Natural killer cell (primary cell): ENCODE measurements at regions not wholly inside any gene's neighbourhood (a gene's known extent, or its start where the extent isn't known, plus 50 kb on each side); places are given as distances from the start of the nearest gene placed in this dataset.

Experiments
- ATAC-seq, 3 donors: fragments of 150-1000 bp in 2 of 3; fragments of 200-7000 bp in 1 of 3; cut with Tn5 transposase; 1 replicate in 1 of 3; 2 replicates in 2 of 3; pipeline ENCODE4 v1.10.0; 2021; ENCODE audit warnings: mild to moderate bottlenecking in 2 of 3, moderate library complexity in 2 of 3
- DNase-seq, 2 donors: peaks; one replicate each; pipeline versions ENCODE4 v3.0.0 to v3.0.0-alpha.2; 2013 to 2021; ENCODE audit warnings: mixed read lengths in 1 of 2
- H3K27ac ChIP-seq: one replicate; pipeline ENCODE4 v1.5.1; 2013; ENCODE audit warnings: mild to moderate bottlenecking, low read length
- H3K27me3 ChIP-seq: one replicate; pipeline ENCODE4 v1.6.1; 2013; ENCODE audit warnings: low read length; ENCODE audit not compliant: control insufficient read depth, insufficient read depth
- H3K36me3 ChIP-seq: one replicate; pipeline ENCODE4 v1.6.1; 2013; ENCODE audit warnings: low read length; ENCODE audit not compliant: control insufficient read depth, insufficient read depth
- H3K4me1 ChIP-seq: one replicate; pipeline ENCODE4 v1.6.1; 2013; ENCODE audit warnings: low read length; ENCODE audit not compliant: control insufficient read depth, insufficient read depth
- H3K4me3 ChIP-seq: one replicate; pipeline ENCODE4 v1.5.1; 2013; ENCODE audit warnings: low read length
- H3K9me3 ChIP-seq: one replicate; pipeline ENCODE4 v1.6.1; 2013; ENCODE audit warnings: low read length; ENCODE audit not compliant: control insufficient read depth, insufficient read depth
- H3K27ac Mint-ChIP-seq, 2 donors: one replicate each; pipeline ENCODE4 v1.8.0; 2022; ENCODE audit warnings: mild to moderate bottlenecking in 2 of 2, mixed read lengths in 2 of 2, moderate library complexity in 1 of 2
- H3K27me3 Mint-ChIP-seq, 2 donors: one replicate each; pipeline ENCODE4 v1.8.0; 2022; ENCODE audit warnings: low read depth in 2 of 2, mixed read lengths in 2 of 2
- H3K36me3 Mint-ChIP-seq: one replicate; pipeline ENCODE4 v1.8.0; 2022; ENCODE audit warnings: mixed read lengths
- H3K4me1 Mint-ChIP-seq, 2 donors: one replicate each; pipeline ENCODE4 v1.8.0; 2022; ENCODE audit warnings: mixed read lengths in 2 of 2
- H3K4me3 Mint-ChIP-seq: one replicate; pipeline ENCODE4 v1.8.0; 2022; ENCODE audit warnings: mild to moderate bottlenecking, moderate library complexity, mixed read lengths
- H3K9me3 Mint-ChIP-seq, 2 donors: one replicate each; pipeline ENCODE4 v1.8.0; 2022; ENCODE audit warnings: mixed read lengths in 2 of 2
- CTCF ChIP-seq: fragments of 200-600 bp; IDR thresholded peaks from one replicate; pipeline ENCODE4 v1.8.0; 2022; ENCODE audit warnings: antibody characterized with exemption
- WGBS: methylation state at CpG from one replicate; pipeline ENCODE4 v1.1.7; 2013; ENCODE audit warnings: missing lambda C conversion rate; ENCODE audit not compliant: insufficient coverage; 5-methylcytosine and 5-hydroxymethylcytosine counted together
- intact Hi-C: fragments of 100-400 bp; cut with micrococcal nuclease; formaldehyde crosslinking; loops from one replicate; pipeline ENCODE4 v1.14.2; 2022

- Mint-ChIP-seq H3K9me3 (no peaks in the 10 kb centered on the region), H3K4me1 (peaks cover 0 to 6% of the 10 kb centered on the region in 2 donors), H3K27ac (no peak overlapping the region), H3K27me3 (no peaks in the 10 kb centered on the region), H3K36me3 (no peaks in the 10 kb centered on the region), H3K4me3 (no peak overlapping the region)
- TF ChIP-seq CTCF: peak; percentile 51
- Histone ChIP-seq H3K27ac (no peak overlapping the region), H3K36me3 (no peaks in the 10 kb centered on the region), H3K27me3 (no peaks in the 10 kb centered on the region), H3K4me1 (no peaks in the 10 kb centered on the region), H3K9me3 (no peaks in the 10 kb centered on the region), H3K4me3 (no peak overlapping the region)
- WGBS: 23% methylated on average over 4 of the region's 4 CpGs
- ATAC-seq: peak; percentile 47 to 77 (median 67)
- intact Hi-C loops: loop anchor here (1.0 kb wide), 1 partner anchor 406 kb away; no protein-coding TSS in a partner anchor
- peak; percentile 38 to 71 for DNase-seq
These were observed 61.3 kb upstream of the ITSN2 start for GRCh38 chr2:24421668-24422067.

- Mint-ChIP-seq H3K36me3 (no peaks in the 10 kb centered on the region), H3K27ac (no peak overlapping the region), H3K4me1 (peaks cover 0 to 6% of the 10 kb centered on the region in 2 donors), H3K9me3 (no peaks in the 10 kb centered on the region), H3K4me3 (no peak overlapping the region), H3K27me3 (no peaks in the 10 kb centered on the region)
- H3K4me1 ChIP-seq: no peaks in the 10 kb centered on the region
- H3K27me3 ChIP-seq: no peaks in the 10 kb centered on the region
- no peak overlapping the region for H3K4me3 ChIP-seq
- no peak overlapping the region for H3K27ac ChIP-seq
- TF ChIP-seq CTCF: no peak
- no peaks in the 10 kb centered on the region for H3K9me3 ChIP-seq
- intact Hi-C loops: no loop called here
- WGBS: no CpG with 5 or more reads among the region's 1 CpG
- no peak for DNase-seq
- ATAC-seq: no peak
- H3K36me3 ChIP-seq: no peaks in the 10 kb centered on the region
These were observed 60.0 kb upstream of the ITSN2 start for GRCh38 chr2:24420373-24420772.

- Histone ChIP-seq H3K27me3 (no peaks in the 10 kb centered on the region), H3K4me1 (no peaks in the 10 kb centered on the region), H3K9me3 (no peaks in the 10 kb centered on the region), H3K4me3 (no peak overlapping the region), H3K36me3 (no peaks in the 10 kb centered on the region), H3K27ac (no peak overlapping the region)
- H3K36me3 Mint-ChIP-seq: no peaks in the 10 kb centered on the region
- no peak overlapping the region for H3K4me3 Mint-ChIP-seq
- no CpG with 5 or more reads among the region's 2 CpGs for WGBS
- DNase-seq (no peak), ATAC-seq (no peak)
- H3K9me3 Mint-ChIP-seq: no peaks in the 10 kb centered on the region
- H3K27me3 Mint-ChIP-seq: no peaks in the 10 kb centered on the region
- peaks cover 0 to 6% of the 10 kb centered on the region in 2 donors for H3K4me1 Mint-ChIP-seq
- no peak for TF ChIP-seq CTCF
- no peak overlapping the region for H3K27ac Mint-ChIP-seq
- intact Hi-C loops: no loop called here
These were observed 58.0 kb upstream of the ITSN2 start for GRCh38 chr2:24418166-24418841.

GRCh38 chr2:24412812-24413211, 52.5 kb upstream of the ITSN2 start:
- no peaks in the 10 kb centered on the region for H3K4me1 Mint-ChIP-seq
- WGBS: 93% methylated on average over 3 of the region's 3 CpGs
- Histone ChIP-seq H3K4me1 (no peaks in the 10 kb centered on the region), H3K36me3 (no peaks in the 10 kb centered on the region), H3K9me3 (no peaks in the 10 kb centered on the region), H3K27ac (no peak overlapping the region), H3K27me3 (no peaks in the 10 kb centered on the region), H3K4me3 (no peak overlapping the region)
- no peak overlapping the region for H3K27ac Mint-ChIP-seq
- DNase-seq: no peak
- no peaks in the 10 kb centered on the region for H3K36me3 Mint-ChIP-seq
- no peaks in the 10 kb centered on the region for H3K27me3 Mint-ChIP-seq
- no peak for TF ChIP-seq CTCF
- intact Hi-C loops: loop anchor here (5.0 kb wide), 1 partner anchor 129 kb away; no protein-coding TSS in a partner anchor
- no peak overlapping the region for H3K4me3 Mint-ChIP-seq
- no peak for ATAC-seq
- no peaks in the 10 kb centered on the region for H3K9me3 Mint-ChIP-seq
